C4-2B (cell line): ENCODE measurements at regions not wholly inside any gene's neighbourhood (a gene's known extent, or its start where the extent isn't known, plus 50 kb on each side); places are given as distances from the start of the nearest gene placed in this dataset.

Experiments used
- H3K27ac ChIP-seq: fragments of 450-650 bp; 2 replicates; pipeline ENCODE4 v1.5.1; 2017
- CTCF ChIP-seq: fragments of 450-650 bp; conservative IDR thresholded peaks from 2 replicates; pipeline ENCODE4 v1.5.1; 2017; ENCODE audit warnings: mild to moderate bottlenecking
- ZFX ChIP-seq: fragments of 450-650 bp; IDR thresholded peaks from 2 replicates; pipeline ENCODE4 v1.6.1; 2017

GRCh38 chr11:38510041-38510440 lies 1912.0 kb upstream of the RAG2 start:
- H3K27ac ChIP-seq: no peak overlapping the region
- TF ChIP-seq CTCF: no peak
- no peak for TF ChIP-seq ZFX

GRCh38 chr11:38503876-38504275 lies 1905.8 kb upstream of the RAG2 start:
- TF ChIP-seq CTCF (no peak), ZFX (no peak)
- no peak overlapping the region for H3K27ac ChIP-seq

- no peak overlapping the region for H3K27ac ChIP-seq
- TF ChIP-seq ZFX (no peak), CTCF (no peak)
These were observed 1900.7 kb upstream of the RAG2 start for GRCh38 chr11:38498721-38499120.

GRCh38 chr11:38491986-38492385 lies 1894.0 kb upstream of the RAG2 start:
- TF ChIP-seq ZFX (no peak), CTCF (no peak)
- H3K27ac ChIP-seq: no peak overlapping the region

GRCh38 chr11:38481391-38481790 lies 1883.4 kb upstream of the RAG2 start:
- TF ChIP-seq ZFX (no peak), CTCF (no peak)
- H3K27ac ChIP-seq: no peak overlapping the region

- TF ChIP-seq ZFX (no peak), CTCF (no peak)
- no peak overlapping the region for H3K27ac ChIP-seq
These were observed 1879.0 kb upstream of the RAG2 start for GRCh38 chr11:38476808-38477575.

- TF ChIP-seq ZFX (no peak), CTCF (no peak)
- peak overlapping the region; percentile 25; the same call in 1 of the 2 replicates for H3K27ac ChIP-seq
These were observed 1863.7 kb upstream of the RAG2 start for GRCh38 chr11:38461751-38462150.
